ENCODE measurements at regions not wholly inside any gene's neighbourhood (a gene's known extent, or its start where the extent isn't known, plus 50 kb on each side); places are given as distances from the start of the nearest gene placed in this dataset.

DNA sequence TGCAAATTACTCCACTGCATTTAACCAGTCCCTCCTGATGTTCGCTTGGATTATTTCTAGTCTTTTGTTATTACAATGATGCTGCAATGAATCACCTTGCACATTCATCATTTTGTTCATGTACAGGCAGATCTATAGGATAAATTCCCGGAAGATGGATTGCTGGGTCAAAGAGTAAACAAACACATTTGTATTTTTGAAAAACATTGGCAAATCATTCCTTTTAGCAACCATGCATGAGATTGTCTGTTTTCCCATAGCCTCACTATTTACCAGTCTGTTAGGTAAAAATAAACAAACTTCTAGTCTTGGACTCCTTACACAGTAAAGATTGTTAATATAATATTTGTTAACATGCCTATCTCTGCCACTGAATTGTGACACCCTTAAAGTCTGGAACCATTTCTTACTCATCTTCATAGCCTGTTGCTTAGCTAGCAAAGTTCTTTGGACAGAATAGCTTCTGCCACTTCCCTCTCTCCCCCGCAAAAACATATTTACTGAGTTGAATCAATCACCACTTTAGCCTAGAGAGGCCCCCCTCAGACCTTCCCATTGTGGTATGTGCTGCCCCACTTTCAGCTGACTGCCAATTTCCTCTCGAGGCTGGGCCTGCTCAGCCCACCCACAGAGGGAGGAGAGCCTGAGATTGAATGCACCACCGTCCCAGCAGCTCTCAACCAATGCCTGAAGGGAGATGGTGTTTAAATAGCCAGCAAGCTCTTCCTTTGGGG is 108.4 kb upstream of the ATXN3L start:
- TF ChIP-seq, protein P1, sequence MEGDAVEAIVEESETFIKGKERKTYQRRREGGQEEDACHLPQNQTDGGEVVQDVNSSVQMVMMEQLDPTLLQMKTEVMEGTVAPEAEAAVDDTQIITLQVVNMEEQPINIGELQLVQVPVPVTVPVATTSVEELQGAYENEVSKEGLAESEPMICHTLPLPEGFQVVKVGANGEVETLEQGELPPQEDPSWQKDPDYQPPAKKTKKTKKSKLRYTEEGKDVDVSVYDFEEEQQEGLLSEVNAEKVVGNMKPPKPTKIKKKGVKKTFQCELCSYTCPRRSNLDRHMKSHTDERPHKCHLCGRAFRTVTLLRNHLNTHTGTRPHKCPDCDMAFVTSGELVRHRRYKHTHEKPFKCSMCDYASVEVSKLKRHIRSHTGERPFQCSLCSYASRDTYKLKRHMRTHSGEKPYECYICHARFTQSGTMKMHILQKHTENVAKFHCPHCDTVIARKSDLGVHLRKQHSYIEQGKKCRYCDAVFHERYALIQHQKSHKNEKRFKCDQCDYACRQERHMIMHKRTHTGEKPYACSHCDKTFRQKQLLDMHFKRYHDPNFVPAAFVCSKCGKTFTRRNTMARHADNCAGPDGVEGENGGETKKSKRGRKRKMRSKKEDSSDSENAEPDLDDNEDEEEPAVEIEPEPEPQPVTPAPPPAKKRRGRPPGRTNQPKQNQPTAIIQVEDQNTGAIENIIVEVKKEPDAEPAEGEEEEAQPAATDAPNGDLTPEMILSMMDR (conservative IDR thresholded peaks at IDR 0.05 in 1 of 2, IDR thresholded peaks at IDR 0.05 in 1 of 2; ENCODE audit: extremely low read depth in 1 of 2, insufficient read depth in 1 of 2, low read depth in 1 of 2, low read length in 2 of 2) = no peak
- TF ChIP-seq EZH2 (IDR thresholded peaks at IDR 0.05; ENCODE audit: borderline replicate concordance, low read length) = no peak

Data from mammary epithelial cell (primary cell).